GM23338 (cell line): ENCODE measurements at regions not wholly inside any gene's neighbourhood (a gene's known extent, or its start where the extent isn't known, plus 50 kb on each side); places are given as distances from the start of the nearest gene placed in this dataset.

Source experiments
- ATAC-seq: fragments of 200-7000 bp; cut with Tn5 transposase; 3 replicates; pipeline ENCODE4 v1.9.1; 2020
- DNase-seq: peaks from one replicate; pipeline ENCODE4 v3.0.0-alpha.2; 2015; ENCODE audit warnings: low spot score
- H2AFZ ChIP-seq: fragments of 200-600 bp; sonication (generic); 2 replicates; pipeline ENCODE4 v1.8.0; 2016; ENCODE audit warnings: antibody characterized with exemption, mild to moderate bottlenecking, moderate library complexity
- H3F3A ChIP-seq: fragments of 200-600 bp; sonication (generic); replicated peaks from 2 replicates; pipeline ENCODE4 v1.8.0; 2017; ENCODE audit warnings: antibody characterized with exemption, mixed run types, low read depth
- H3K27ac ChIP-seq: fragments of 200-600 bp; sonication (generic); 2 replicates; pipeline ENCODE4 v1.6.1; 2016; ENCODE audit warnings: low read depth
- H3K27me3 ChIP-seq: fragments of 200-600 bp; sonication (generic); 2 replicates; pipeline ENCODE4 v1.8.0; 2016; ENCODE audit warnings: mild to moderate bottlenecking, mixed run types, moderate library complexity; ENCODE audit not compliant: insufficient read depth
- H3K36me3 ChIP-seq: fragments of 200-600 bp; sonication (generic); 2 replicates; pipeline ENCODE4 v1.8.0; 2016; ENCODE audit warnings: mild to moderate bottlenecking; ENCODE audit not compliant: insufficient read depth
- H3K4me1 ChIP-seq: fragments of 200-600 bp; sonication (generic); 2 replicates; pipeline ENCODE4 v1.8.0; 2016; ENCODE audit warnings: mild to moderate bottlenecking, moderate library complexity; ENCODE audit not compliant: insufficient read depth
- H3K4me2 ChIP-seq: fragments of 200-600 bp; sonication (generic); 2 replicates; pipeline ENCODE4 v1.7.1; 2017; ENCODE audit warnings: mixed run types
- H3K4me3 ChIP-seq: fragments of 200-600 bp; sonication (generic); 2 replicates; pipeline ENCODE4 v1.6.1; 2016; ENCODE audit warnings: mixed run types
- H3K79me2 ChIP-seq: fragments of 200-600 bp; sonication (generic); replicated peaks from 2 replicates; pipeline ENCODE4 v1.8.0; 2017; ENCODE audit warnings: mild to moderate bottlenecking; ENCODE audit not compliant: insufficient read depth
- H3K9me2 ChIP-seq: fragments of 200-600 bp; sonication (generic); 2 replicates; pipeline ENCODE4 v1.8.0; 2017; ENCODE audit not compliant: insufficient read depth
- H4K20me1 ChIP-seq: fragments of 200-600 bp; sonication (generic); replicated peaks from 2 replicates; pipeline ENCODE4 v1.8.0; 2017; ENCODE audit warnings: mild to moderate bottlenecking; ENCODE audit not compliant: insufficient read depth
- H3K27ac Mint-ChIP-seq: 2 replicates; pipeline ENCODE4 v1.8.0; 2020; ENCODE audit warnings: inconsistent platforms, mild to moderate bottlenecking, moderate library complexity, mixed read lengths
- H3K27me3 Mint-ChIP-seq: 3 replicates; pipeline ENCODE4 v1.8.0; 2022; ENCODE audit warnings: low read depth, mild to moderate bottlenecking, moderate library complexity, mixed read lengths, inconsistent platforms; ENCODE audit not compliant: insufficient read depth, poor library complexity
- H3K36me3 Mint-ChIP-seq: 3 replicates; pipeline ENCODE4 v1.8.0; 2021; ENCODE audit warnings: low read depth, mild to moderate bottlenecking, inconsistent platforms, moderate library complexity, mixed read lengths
- H3K4me1 Mint-ChIP-seq: 3 replicates; pipeline ENCODE4 v1.8.0; 2020; ENCODE audit warnings: mild to moderate bottlenecking, inconsistent platforms, mixed read lengths
- H3K4me3 Mint-ChIP-seq: 3 replicates; pipeline ENCODE4 v1.8.0; 2021; ENCODE audit warnings: moderate library complexity, mild to moderate bottlenecking, inconsistent platforms, mixed read lengths
- H3K9me3 Mint-ChIP-seq: 3 replicates; pipeline ENCODE4 v1.8.0; 2020; ENCODE audit warnings: moderate library complexity, mild to moderate bottlenecking, inconsistent platforms, mixed read lengths
- EZH2 ChIP-seq: fragments of 200-600 bp; sonication (generic); IDR thresholded peaks from one replicate; pipeline ENCODE4 v1.8.0; 2017; ENCODE audit warnings: antibody characterized with exemption, mild to moderate bottlenecking, low read depth; ENCODE audit not compliant: unreplicated experiment
- EZH2phosphoT487 ChIP-seq: fragments of 200-600 bp; sonication (generic); IDR thresholded peaks from one replicate; pipeline ENCODE4 v1.8.1; 2018; ENCODE audit warnings: antibody characterized with exemption; ENCODE audit not compliant: unreplicated experiment
- JUNB ChIP-seq: IDR thresholded peaks from one replicate; pipeline ENCODE4 v1.6.1; 2016; ENCODE audit warnings: antibody characterized with exemption; ENCODE audit not compliant: unreplicated experiment
- ZNF331 ChIP-seq: fragments of 250-450 bp; sonication (Bioruptor Pico); IDR thresholded peaks from 2 replicates; pipeline ENCODE4 v1.5.0; 2020; ENCODE audit warnings: low read depth, mild to moderate bottlenecking, moderate library complexity
- TF ChIP-seq, protein P1 (sequence below): fragments of 250-450 bp; sonication (Bioruptor Pico); IDR thresholded peaks from 2 replicates; pipeline ENCODE4 v1.5.0; 2020; ENCODE audit warnings: mild to moderate bottlenecking, moderate library complexity
- TF ChIP-seq, protein P2 (sequence below), 2 experiments: fragments of 200-600 bp in 1 of 2; sonication (generic) in 1 of 2; conservative IDR thresholded peaks; 2 replicates each; pipeline versions ENCODE4 v1.5.1 to v1.6.1; 2016 to 2017; ENCODE audit warnings: antibody characterized with exemption in 2 of 2, low read depth in 2 of 2, mild to moderate bottlenecking in 2 of 2, moderate library complexity in 1 of 2
- TF ChIP-seq, protein P3 (sequence below): IDR thresholded peaks from one replicate; pipeline ENCODE4 v1.6.1; 2018; ENCODE audit warnings: antibody characterized with exemption; ENCODE audit not compliant: unreplicated experiment

DNA sequence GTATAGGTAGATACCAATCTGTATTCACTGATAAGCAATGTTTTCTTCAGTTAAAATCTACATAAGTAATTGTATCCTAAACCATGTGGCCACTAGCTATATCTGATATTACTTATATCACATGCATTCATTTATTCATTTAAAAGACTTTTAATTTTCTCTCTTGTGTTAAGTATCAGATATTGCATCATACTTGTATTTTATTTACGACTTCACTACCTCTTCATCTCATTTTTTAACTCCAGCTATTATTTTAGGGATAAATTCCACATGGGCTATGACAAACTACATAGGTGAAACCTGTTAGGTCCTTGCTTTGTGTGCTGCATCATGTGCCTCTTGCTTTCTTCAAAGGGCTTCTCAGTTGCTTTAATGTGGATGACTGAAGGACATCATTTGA, 1018.3 kb downstream of the ZPLD1 start:
- Histone ChIP-seq H3K79me2 (no peaks in the 10 kb centered on the region), H4K20me1 (no peaks in the 10 kb centered on the region), H2AFZ (no peak overlapping the region), H3K27me3 (no peaks in the 10 kb centered on the region), H3F3A (no peaks in the 10 kb centered on the region), H3K4me3 (no peak overlapping the region), H3K4me2 (no peak overlapping the region), H3K4me1 (no peaks in the 10 kb centered on the region), H3K27ac (no peak overlapping the region), H3K9me2 (peaks cover 2% of the 10 kb centered on the region; the same call in 1 of the 2 replicates), H3K36me3 (no peaks in the 10 kb centered on the region)
- DNase-seq (no peak), ATAC-seq (no peak)
- no peaks in the 10 kb centered on the region for H3K36me3 Mint-ChIP-seq
- no peak overlapping the region for H3K4me3 Mint-ChIP-seq
- H3K4me1 Mint-ChIP-seq, result peaks cover 3% of the 10 kb centered on the region; the same call in 1 of the 3 replicates
- H3K27ac Mint-ChIP-seq, result no peak overlapping the region
- peaks cover 3% of the 10 kb centered on the region for H3K27me3 Mint-ChIP-seq
- TF ChIP-seq JUNB (no peak), ZNF331 (CRISPR knock-in tag) (no peak), EZH2phosphoT487 (no peak), EZH2 (no peak)
- TF ChIP-seq, protein P1, sequence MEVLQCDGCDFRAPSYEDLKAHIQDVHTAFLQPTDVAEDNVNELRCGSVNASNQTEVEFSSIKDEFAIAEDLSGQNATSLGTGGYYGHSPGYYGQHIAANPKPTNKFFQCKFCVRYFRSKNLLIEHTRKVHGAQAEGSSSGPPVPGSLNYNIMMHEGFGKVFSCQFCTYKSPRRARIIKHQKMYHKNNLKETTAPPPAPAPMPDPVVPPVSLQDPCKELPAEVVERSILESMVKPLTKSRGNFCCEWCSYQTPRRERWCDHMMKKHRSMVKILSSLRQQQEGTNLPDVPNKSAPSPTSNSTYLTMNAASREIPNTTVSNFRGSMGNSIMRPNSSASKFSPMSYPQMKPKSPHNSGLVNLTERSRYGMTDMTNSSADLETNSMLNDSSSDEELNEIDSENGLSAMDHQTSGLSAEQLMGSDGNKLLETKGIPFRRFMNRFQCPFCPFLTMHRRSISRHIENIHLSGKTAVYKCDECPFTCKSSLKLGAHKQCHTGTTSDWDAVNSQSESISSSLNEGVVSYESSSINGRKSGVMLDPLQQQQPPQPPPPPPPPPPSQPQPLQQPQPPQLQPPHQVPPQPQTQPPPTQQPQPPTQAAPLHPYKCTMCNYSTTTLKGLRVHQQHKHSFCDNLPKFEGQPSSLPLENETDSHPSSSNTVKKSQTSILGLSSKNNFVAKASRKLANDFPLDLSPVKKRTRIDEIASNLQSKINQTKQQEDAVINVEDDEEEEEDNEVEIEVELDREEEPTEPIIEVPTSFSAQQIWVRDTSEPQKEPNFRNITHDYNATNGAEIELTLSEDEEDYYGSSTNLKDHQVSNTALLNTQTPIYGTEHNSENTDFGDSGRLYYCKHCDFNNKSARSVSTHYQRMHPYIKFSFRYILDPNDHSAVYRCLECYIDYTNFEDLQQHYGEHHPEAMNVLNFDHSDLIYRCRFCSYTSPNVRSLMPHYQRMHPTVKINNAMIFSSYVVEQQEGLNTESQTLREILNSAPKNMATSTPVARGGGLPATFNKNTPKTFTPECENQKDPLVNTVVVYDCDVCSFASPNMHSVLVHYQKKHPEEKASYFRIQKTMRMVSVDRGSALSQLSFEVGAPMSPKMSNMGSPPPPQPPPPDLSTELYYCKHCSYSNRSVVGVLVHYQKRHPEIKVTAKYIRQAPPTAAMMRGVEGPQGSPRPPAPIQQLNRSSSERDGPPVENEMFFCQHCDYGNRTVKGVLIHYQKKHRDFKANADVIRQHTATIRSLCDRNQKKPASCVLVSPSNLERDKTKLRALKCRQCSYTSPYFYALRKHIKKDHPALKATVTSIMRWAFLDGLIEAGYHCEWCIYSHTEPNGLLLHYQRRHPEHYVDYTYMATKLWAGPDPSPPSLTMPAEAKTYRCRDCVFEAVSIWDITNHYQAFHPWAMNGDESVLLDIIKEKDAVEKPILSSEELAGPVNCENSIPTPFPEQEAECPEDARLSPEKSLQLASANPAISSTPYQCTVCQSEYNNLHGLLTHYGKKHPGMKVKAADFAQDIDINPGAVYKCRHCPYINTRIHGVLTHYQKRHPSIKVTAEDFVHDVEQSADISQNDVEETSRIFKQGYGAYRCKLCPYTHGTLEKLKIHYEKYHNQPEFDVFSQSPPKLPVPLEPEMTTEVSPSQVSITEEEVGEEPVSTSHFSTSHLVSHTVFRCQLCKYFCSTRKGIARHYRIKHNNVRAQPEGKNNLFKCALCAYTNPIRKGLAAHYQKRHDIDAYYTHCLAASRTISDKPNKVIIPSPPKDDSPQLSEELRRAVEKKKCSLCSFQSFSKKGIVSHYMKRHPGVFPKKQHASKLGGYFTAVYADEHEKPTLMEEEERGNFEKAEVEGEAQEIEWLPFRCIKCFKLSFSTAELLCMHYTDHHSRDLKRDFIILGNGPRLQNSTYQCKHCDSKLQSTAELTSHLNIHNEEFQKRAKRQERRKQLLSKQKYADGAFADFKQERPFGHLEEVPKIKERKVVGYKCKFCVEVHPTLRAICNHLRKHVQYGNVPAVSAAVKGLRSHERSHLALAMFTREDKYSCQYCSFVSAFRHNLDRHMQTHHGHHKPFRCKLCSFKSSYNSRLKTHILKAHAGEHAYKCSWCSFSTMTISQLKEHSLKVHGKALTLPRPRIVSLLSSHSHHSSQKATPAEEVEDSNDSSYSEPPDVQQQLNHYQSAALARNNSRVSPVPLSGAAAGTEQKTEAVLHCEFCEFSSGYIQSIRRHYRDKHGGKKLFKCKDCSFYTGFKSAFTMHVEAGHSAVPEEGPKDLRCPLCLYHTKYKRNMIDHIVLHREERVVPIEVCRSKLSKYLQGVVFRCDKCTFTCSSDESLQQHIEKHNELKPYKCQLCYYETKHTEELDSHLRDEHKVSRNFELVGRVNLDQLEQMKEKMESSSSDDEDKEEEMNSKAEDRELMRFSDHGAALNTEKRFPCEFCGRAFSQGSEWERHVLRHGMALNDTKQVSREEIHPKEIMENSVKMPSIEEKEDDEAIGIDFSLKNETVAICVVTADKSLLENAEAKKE (CRISPR knock-in tag), result no peak
- TF ChIP-seq, protein P2, sequence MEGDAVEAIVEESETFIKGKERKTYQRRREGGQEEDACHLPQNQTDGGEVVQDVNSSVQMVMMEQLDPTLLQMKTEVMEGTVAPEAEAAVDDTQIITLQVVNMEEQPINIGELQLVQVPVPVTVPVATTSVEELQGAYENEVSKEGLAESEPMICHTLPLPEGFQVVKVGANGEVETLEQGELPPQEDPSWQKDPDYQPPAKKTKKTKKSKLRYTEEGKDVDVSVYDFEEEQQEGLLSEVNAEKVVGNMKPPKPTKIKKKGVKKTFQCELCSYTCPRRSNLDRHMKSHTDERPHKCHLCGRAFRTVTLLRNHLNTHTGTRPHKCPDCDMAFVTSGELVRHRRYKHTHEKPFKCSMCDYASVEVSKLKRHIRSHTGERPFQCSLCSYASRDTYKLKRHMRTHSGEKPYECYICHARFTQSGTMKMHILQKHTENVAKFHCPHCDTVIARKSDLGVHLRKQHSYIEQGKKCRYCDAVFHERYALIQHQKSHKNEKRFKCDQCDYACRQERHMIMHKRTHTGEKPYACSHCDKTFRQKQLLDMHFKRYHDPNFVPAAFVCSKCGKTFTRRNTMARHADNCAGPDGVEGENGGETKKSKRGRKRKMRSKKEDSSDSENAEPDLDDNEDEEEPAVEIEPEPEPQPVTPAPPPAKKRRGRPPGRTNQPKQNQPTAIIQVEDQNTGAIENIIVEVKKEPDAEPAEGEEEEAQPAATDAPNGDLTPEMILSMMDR (conservative IDR thresholded peaks at IDR 0.05; ENCODE audit: low read depth in 2 of 2), result no peak
- TF ChIP-seq, protein P3, sequence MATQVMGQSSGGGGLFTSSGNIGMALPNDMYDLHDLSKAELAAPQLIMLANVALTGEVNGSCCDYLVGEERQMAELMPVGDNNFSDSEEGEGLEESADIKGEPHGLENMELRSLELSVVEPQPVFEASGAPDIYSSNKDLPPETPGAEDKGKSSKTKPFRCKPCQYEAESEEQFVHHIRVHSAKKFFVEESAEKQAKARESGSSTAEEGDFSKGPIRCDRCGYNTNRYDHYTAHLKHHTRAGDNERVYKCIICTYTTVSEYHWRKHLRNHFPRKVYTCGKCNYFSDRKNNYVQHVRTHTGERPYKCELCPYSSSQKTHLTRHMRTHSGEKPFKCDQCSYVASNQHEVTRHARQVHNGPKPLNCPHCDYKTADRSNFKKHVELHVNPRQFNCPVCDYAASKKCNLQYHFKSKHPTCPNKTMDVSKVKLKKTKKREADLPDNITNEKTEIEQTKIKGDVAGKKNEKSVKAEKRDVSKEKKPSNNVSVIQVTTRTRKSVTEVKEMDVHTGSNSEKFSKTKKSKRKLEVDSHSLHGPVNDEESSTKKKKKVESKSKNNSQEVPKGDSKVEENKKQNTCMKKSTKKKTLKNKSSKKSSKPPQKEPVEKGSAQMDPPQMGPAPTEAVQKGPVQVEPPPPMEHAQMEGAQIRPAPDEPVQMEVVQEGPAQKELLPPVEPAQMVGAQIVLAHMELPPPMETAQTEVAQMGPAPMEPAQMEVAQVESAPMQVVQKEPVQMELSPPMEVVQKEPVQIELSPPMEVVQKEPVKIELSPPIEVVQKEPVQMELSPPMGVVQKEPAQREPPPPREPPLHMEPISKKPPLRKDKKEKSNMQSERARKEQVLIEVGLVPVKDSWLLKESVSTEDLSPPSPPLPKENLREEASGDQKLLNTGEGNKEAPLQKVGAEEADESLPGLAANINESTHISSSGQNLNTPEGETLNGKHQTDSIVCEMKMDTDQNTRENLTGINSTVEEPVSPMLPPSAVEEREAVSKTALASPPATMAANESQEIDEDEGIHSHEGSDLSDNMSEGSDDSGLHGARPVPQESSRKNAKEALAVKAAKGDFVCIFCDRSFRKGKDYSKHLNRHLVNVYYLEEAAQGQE, result no peak
- no peaks in the 10 kb centered on the region for H3K9me3 Mint-ChIP-seq
